ENCODE measurements at regions not wholly inside any gene's neighbourhood (a gene's known extent, or its start where the extent isn't known, plus 50 kb on each side); places are given as distances from the start of the nearest gene placed in this dataset.

DNA sequence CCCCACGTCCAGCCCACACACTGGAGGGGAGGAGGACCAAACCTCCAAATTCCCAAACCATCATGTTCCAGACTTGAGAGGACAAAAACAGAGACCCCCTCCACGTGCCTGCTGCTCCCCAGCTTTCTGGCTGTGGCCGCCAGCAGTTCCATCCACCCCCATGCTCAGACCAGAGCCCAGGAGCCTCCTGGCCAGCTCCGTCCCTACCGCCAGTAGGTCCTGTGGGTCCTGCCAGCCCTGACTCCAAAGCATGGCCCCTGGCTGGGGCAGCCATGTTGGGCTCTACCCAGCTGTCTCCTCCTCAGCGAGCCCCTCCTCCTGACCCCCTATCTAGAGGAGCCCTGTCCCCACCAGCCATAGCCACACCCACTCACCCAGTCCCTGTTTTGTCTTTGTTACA lies 227.3 kb upstream of the RTL1 start:
- no peak overlapping the region for H3K4me3 ChIP-seq (ENCODE audit: low read depth, low read length)
- TF ChIP-seq, protein P1, sequence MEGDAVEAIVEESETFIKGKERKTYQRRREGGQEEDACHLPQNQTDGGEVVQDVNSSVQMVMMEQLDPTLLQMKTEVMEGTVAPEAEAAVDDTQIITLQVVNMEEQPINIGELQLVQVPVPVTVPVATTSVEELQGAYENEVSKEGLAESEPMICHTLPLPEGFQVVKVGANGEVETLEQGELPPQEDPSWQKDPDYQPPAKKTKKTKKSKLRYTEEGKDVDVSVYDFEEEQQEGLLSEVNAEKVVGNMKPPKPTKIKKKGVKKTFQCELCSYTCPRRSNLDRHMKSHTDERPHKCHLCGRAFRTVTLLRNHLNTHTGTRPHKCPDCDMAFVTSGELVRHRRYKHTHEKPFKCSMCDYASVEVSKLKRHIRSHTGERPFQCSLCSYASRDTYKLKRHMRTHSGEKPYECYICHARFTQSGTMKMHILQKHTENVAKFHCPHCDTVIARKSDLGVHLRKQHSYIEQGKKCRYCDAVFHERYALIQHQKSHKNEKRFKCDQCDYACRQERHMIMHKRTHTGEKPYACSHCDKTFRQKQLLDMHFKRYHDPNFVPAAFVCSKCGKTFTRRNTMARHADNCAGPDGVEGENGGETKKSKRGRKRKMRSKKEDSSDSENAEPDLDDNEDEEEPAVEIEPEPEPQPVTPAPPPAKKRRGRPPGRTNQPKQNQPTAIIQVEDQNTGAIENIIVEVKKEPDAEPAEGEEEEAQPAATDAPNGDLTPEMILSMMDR (IDR thresholded peaks at IDR 0.05; ENCODE audit: low read depth, low read length) = no peak

DNA sequence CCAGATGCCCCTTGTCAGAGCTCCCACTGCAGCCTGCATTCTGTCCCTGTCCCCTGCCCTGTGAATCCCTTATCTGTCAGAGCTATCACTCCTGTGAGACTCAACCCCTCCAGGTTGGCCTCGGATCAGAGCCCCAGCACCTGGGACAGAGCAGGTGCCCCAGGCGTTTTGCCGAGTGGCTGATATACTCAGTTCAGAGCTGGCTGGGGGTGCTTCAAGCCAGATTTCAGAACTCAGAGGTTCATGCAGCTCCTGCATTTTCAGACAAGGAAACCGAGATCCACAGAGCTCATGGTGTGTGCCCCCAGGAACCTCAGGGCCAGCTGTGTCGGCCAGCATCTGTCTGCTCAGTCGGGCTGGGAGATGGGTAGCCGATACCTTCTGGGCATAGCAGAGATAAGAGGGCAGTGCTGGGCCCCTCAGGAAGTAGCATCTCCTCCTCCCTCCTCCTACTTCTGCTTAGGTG lies 228.0 kb upstream of the RTL1 start:
- TF ChIP-seq, protein P1 (IDR thresholded peaks at IDR 0.05; ENCODE audit: low read depth, low read length) = no peak
- H3K4me3 ChIP-seq (ENCODE audit: low read depth, low read length) = no peak overlapping the region

DNA sequence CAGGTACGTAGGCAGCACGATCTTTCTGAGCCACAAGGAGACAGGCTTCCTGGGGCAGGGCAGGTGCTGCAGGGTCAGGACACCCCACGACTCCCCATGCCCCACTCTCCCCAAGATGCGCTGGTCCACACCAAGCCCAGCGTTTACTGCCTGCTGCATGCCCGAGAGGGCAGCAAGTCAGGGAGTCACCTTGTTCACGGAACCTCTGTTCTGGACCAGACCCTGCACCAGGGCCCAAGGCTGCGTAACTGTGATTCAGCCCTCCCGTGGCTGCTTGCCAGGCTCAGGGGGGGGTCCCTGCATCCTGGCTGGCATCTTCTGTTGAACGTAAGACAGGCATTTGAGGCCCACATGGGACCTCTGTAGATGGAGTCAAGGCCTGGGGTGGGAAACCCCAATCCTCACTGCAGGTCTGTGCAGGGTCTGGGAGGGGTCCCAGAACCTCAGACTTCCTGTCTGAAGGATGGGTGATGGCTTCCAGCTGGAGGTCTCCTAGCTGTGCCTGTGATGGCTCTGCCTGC lies 228.6 kb upstream of the RTL1 start:
- TF ChIP-seq, protein P1 (IDR thresholded peaks at IDR 0.05; ENCODE audit: low read depth, low read length) = no peak
- no peak overlapping the region for H3K4me3 ChIP-seq (ENCODE audit: low read depth, low read length)

DNA sequence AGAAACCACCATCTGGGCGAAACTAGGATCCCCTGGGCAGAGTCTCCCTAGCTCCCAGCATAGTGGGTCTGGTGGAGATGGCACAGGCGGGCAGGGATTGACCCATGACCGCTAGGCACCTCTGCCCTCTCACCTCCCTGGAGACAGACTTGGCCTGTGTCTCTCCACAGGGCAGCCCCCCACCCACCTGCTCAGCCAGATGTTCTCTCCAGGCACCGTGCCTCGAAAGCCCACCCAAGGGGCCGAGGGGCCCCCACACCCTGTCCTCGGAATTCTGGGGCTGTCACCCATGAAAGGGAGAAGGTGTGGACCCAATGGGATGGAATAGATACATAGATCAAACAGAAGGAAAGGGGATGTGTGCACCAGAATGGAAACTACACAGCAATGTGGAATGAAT lies 229.1 kb upstream of the RTL1 start:
- TF ChIP-seq, protein P1 (IDR thresholded peaks at IDR 0.05; ENCODE audit: low read depth, low read length) = no peak
- no peak overlapping the region for H3K4me3 ChIP-seq (ENCODE audit: low read depth, low read length)

DNA sequence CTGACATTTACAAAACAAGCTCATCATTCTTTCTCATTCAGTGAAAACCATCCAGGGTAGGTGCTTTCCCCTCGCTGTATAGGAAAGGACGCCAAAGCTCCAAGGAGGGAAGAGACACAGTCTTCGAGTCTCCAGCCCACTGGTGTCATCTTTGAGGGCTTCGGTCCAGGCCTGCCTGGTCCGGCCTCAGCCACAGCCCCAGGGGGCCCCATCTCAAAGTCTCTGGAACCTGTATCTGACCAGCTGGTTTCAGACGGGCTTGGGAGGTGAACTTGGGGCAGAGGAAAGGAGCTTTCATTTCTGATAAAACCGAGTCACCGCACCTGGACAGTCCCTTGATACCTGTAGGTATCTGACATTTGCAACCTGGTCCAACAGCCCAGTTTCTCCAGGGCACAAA lies 229.5 kb upstream of the RTL1 start:
- H3K4me3 ChIP-seq (ENCODE audit: low read depth, low read length) = no peak overlapping the region
- TF ChIP-seq, protein P1 (IDR thresholded peaks at IDR 0.05; ENCODE audit: low read depth, low read length) = no peak

DNA sequence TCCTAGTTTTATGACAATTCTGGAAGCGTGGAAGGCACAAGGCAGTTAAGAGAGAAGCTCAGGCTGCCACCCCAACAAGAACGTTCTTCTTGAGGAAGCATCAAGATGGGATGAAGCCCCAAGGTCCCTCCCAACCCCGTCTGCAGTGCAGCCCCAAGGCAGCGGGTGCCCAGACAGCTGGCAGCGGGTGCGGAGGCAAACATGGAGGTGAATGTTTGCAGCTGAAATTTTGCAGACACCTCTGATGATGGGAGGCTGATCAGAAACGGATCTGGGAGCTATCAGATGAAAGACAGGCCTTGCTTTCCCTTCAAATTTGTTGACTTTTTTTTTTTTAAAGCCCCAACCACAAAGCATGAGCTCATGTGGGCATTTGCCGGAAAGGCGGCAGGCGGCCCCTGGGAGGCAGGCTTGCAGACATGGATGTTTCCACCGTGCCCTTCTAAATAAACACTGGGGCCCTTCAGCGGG lies 230.7 kb upstream of the RTL1 start:
- TF ChIP-seq, protein P1 (IDR thresholded peaks at IDR 0.05; ENCODE audit: low read depth, low read length) = no peak
- H3K4me3 ChIP-seq (ENCODE audit: low read depth, low read length) = no peak overlapping the region

DNA sequence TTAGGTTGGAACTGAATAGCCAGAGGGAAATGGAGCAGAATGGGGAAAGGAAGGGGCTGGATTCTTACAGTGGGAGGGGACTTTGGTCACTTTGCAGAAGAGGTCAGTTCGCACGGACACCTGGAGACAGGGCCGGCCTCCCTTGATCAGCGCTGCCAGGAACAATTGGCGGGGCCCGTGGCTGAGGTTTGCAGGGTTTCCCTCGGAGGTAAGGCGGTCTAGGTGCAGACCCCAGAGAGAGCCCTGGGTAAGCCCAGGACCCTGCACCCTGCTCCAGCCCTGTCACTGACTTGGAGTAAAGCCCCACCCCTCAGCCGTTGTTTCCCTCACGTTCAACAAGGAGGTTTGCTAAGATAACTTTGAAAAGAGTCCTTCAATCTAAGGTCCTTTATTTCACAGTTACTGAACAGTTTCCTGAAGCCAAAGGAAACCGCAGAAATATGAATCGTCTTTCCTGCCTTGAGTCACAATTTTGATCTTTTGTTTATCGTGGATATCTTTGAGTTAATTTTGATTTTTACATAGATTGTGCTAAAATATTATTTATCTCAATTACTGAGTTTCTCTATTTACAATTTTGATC lies 231.4 kb upstream of the RTL1 start:
- TF ChIP-seq, protein P1 (IDR thresholded peaks at IDR 0.05; ENCODE audit: low read depth, low read length) = no peak
- H3K4me3 ChIP-seq (ENCODE audit: low read depth, low read length) = no peak overlapping the region
